Erythroblast (primary cell): ENCODE measurements at regions not wholly inside any gene's neighbourhood (a gene's known extent, or its start where the extent isn't known, plus 50 kb on each side); places are given as distances from the start of the nearest gene placed in this dataset.

Source experiments
- GATA1 ChIP-seq: IDR thresholded peaks from 2 replicates; pipeline ENCODE4 v1.6.1; 2011; ENCODE audit warnings: low read depth, mild to moderate bottlenecking, control low read depth, low read length, moderate library complexity
- POLR2A ChIP-seq: IDR thresholded peaks from 2 replicates; pipeline ENCODE4 v1.6.1; 2011; ENCODE audit warnings: mild to moderate bottlenecking, low read length

DNA sequence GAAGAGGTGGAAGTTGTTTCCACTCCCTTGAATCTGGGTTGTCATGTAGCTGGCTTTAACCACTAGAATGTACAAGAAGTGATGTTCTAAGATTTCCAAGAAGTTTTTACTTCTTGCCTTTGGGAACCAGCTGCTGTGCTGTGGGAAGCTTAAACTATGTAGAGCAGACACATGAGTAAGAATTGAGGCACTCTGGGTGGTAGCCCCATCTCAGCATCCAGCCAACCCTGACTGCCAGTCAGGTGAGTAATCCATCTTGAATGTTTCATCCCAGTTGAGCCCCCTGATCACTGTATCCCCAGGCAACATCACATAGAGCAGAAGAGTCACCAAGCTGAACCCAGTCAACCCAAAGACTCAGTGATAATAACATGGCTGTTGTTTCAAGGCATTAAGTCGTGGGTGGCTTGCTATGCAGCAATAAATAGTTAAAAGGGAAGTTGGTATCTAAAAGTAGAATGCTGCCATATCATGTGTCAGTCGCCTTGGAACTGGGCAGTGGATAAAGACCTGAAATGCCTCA is 62.8 kb upstream of the GPR139 start:
- TF ChIP-seq GATA1, result no peak
- no peak for TF ChIP-seq POLR2A
